GM12873 (cell line): ENCODE measurements at regions not wholly inside any gene's neighbourhood (a gene's known extent, or its start where the extent isn't known, plus 50 kb on each side); places are given as distances from the start of the nearest gene placed in this dataset.

Source experiments
- TF ChIP-seq, protein P1 (sequence below): IDR thresholded peaks from 2 replicates; pipeline ENCODE4 v1.5.1; 2012; ENCODE audit warnings: low read depth, mild to moderate bottlenecking, moderate library complexity, low read length, control low read depth; ENCODE audit not compliant: insufficient read depth; ENCODE audit errors: missing control alignments

DNA sequence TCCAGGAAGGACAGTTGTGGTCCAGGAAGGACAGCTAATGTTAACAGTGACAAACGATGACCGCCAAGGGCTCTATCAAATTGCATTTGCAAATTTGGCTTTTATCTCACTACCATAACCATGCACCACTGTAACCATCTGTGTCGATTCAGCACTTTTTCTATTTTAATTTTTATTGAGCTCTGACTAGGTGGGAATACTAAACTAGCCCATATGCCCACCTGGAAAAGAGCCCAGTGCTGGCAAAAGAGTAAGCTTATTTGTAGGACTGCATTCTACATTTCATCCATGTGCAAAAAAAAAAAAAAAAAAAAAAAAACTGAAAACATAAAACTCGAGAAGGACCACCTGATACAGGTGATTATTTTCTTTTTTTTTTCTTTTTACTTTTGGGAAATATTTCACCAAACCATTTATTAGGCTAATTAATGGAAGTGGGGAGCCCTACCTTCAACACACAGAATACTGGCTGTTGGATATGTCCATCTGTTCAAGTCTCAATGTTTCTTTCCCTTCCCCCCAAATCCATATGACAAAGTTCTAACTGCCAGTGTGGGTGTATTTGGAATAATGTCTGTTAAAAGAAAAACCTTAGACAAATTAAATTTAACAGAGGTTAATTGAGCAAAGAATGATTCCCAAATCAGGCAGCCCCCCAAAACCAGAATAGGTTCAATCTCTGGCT is 99.5 kb upstream of the MXRA5 start:
- TF ChIP-seq, protein P1, sequence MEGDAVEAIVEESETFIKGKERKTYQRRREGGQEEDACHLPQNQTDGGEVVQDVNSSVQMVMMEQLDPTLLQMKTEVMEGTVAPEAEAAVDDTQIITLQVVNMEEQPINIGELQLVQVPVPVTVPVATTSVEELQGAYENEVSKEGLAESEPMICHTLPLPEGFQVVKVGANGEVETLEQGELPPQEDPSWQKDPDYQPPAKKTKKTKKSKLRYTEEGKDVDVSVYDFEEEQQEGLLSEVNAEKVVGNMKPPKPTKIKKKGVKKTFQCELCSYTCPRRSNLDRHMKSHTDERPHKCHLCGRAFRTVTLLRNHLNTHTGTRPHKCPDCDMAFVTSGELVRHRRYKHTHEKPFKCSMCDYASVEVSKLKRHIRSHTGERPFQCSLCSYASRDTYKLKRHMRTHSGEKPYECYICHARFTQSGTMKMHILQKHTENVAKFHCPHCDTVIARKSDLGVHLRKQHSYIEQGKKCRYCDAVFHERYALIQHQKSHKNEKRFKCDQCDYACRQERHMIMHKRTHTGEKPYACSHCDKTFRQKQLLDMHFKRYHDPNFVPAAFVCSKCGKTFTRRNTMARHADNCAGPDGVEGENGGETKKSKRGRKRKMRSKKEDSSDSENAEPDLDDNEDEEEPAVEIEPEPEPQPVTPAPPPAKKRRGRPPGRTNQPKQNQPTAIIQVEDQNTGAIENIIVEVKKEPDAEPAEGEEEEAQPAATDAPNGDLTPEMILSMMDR = no peak

DNA sequence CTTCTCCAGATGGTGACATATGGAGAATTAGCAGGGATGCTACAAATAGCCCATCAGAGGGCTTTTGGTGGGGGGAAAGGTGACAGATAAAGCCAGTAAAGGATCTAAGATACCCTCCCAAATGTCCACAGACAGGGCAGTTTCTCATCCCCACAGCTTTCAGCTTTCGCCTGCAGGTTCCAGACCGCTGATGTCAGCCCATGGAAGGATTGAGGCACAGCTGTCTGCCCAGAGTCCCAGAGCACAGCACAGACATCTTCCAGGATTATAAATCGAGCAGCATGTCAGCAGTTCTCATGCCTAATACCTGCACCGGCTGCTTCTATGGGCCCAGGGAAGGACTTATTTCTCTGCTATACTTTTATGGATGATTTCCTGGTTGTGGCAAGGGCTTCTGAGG is 96.7 kb upstream of the MXRA5 start:
- TF ChIP-seq, protein P1 = no peak

GRCh38 chrX:3442691-3443090 is 96.2 kb upstream of the MXRA5 start:
- TF ChIP-seq, protein P1 = no peak

DNA sequence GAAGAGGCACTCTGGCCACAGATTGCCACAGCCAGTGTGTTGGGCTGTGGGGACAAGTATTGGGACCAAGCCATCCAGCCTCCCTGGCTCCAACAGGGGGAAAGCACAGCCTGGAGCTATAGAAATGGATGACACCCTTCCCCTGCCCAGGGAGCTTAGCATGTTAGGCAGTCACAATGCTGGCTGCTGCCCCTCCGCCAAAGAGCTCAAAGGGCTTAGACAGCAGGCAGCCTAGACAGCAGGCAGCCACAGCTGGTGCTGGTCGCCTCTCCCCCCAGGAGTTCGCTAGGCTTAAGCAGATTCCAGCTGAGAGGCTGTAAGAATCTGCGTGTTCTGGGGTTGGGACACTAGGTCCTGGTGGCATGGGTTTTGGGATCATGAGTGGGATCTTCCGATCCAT is 94.5 kb upstream of the MXRA5 start:
- TF ChIP-seq, protein P1 = no peak

GRCh38 chrX:3435057-3435456 is 88.6 kb upstream of the MXRA5 start:
- TF ChIP-seq, protein P1 = no peak

DNA sequence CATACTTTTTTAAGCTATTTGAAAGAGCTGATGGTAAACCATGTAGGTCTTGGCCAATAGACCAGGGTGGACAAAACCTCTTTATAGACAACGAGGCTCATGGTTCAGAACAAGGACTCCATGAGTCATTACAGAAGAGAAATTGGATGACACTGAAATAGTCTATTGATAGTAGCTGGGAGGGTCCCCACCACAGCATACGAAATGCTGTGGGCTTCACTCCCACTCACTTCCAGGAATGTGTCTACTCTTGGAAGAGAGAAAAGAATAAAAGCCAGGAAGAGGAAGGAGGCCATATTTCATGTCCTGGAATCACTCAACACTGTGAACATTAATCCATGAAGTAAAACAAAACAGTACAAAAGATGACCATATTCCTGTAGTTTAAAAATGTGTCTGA is 82.3 kb upstream of the MXRA5 start:
- TF ChIP-seq, protein P1 = no peak

- TF ChIP-seq, protein P1 = no peak
These were observed 80.1 kb upstream of the MXRA5 start for GRCh38 chrX:3426552-3426951.

- TF ChIP-seq, protein P1 = no peak
These were observed 78.6 kb upstream of the MXRA5 start for GRCh38 chrX:3425031-3425430.
